Large intestine (tissue), 3 donors: ENCODE measurements at regions not wholly inside any gene's neighbourhood (a gene's known extent, or its start where the extent isn't known, plus 50 kb on each side); places are given as distances from the start of the nearest gene placed in this dataset.

Source experiments
- DNase-seq, 2 donors: peaks; one replicate each; pipeline versions ENCODE4 v3.0.0 to v3.0.0-alpha.2; 2013
- H3K27ac ChIP-seq: one replicate; pipeline ENCODE4 v1.5.1; 2013; ENCODE audit warnings: low read length
- H3K27me3 ChIP-seq: 2 replicates; pipeline ENCODE4 v1.6.1; 2013; ENCODE audit warnings: low read length; ENCODE audit not compliant: control insufficient read depth, insufficient read depth
- H3K36me3 ChIP-seq: 2 replicates; pipeline ENCODE4 v1.6.1; 2013; ENCODE audit warnings: low read length; ENCODE audit not compliant: control insufficient read depth, insufficient read depth
- H3K4me1 ChIP-seq: one replicate; pipeline ENCODE4 v1.6.1; 2013; ENCODE audit warnings: low read length; ENCODE audit not compliant: control insufficient read depth, insufficient read depth
- H3K4me3 ChIP-seq: one replicate; pipeline ENCODE4 v1.5.1; 2013; ENCODE audit warnings: low read length
- H3K9me3 ChIP-seq: one replicate; pipeline ENCODE4 v1.6.1; 2013; ENCODE audit warnings: mild to moderate bottlenecking, low read depth, low read length, moderate library complexity; ENCODE audit not compliant: control insufficient read depth
- WGBS: methylation state at CpG from one replicate; pipeline ENCODE4 v1.1.5; 2013; ENCODE audit warnings: low lambda C conversion rate; ENCODE audit not compliant: insufficient coverage; 5-methylcytosine and 5-hydroxymethylcytosine counted together

- Histone ChIP-seq H3K27me3 (no peaks in the 10 kb centered on the region), H3K27ac (no peak overlapping the region), H3K4me1 (no peaks in the 10 kb centered on the region), H3K36me3 (no peaks in the 10 kb centered on the region), H3K9me3 (no peaks in the 10 kb centered on the region), H3K4me3 (no peak overlapping the region)
- no peak for DNase-seq
- WGBS = 29% methylated on average over 1 of the region's 4 CpGs
Observed at GRCh38 chr2:4725618-4726017, 966.6 kb upstream of the SOX11 start.

- H3K27me3 ChIP-seq = no peaks in the 10 kb centered on the region
- no peak overlapping the region for H3K4me3 ChIP-seq
- H3K27ac ChIP-seq = no peak overlapping the region
- WGBS = 100% methylated on average over 1 of the region's 2 CpGs
- H3K4me1 ChIP-seq = no peaks in the 10 kb centered on the region
- no peak for DNase-seq
- H3K9me3 ChIP-seq = peaks cover 3% of the 10 kb centered on the region
- H3K36me3 ChIP-seq = no peaks in the 10 kb centered on the region
Observed at GRCh38 chr2:4732560-4732959, 959.6 kb upstream of the SOX11 start.

- Histone ChIP-seq H3K4me3 (no peak overlapping the region), H3K9me3 (no peaks in the 10 kb centered on the region), H3K27ac (no peak overlapping the region), H3K36me3 (no peaks in the 10 kb centered on the region), H3K4me1 (no peaks in the 10 kb centered on the region), H3K27me3 (no peaks in the 10 kb centered on the region)
- WGBS = 86% methylated on average over 2 of the region's 12 CpGs
- peak in 1 of 2 donors; percentile 4 for DNase-seq
Observed at GRCh38 chr2:4745056-4745991, 946.9 kb upstream of the SOX11 start.

- DNase-seq = no peak
- Histone ChIP-seq H3K4me1 (no peaks in the 10 kb centered on the region), H3K27me3 (no peaks in the 10 kb centered on the region), H3K27ac (no peak overlapping the region), H3K4me3 (no peak overlapping the region), H3K36me3 (no peaks in the 10 kb centered on the region), H3K9me3 (no peaks in the 10 kb centered on the region)
- WGBS = no CpG with 5 or more reads among the region's 4 CpGs
Observed at GRCh38 chr2:4753721-4754120, 938.5 kb upstream of the SOX11 start.

GRCh38 chr2:4762951-4763376 lies 929.2 kb upstream of the SOX11 start:
- Histone ChIP-seq H3K4me3 (no peak overlapping the region), H3K4me1 (no peaks in the 10 kb centered on the region), H3K36me3 (no peaks in the 10 kb centered on the region), H3K27me3 (no peaks in the 10 kb centered on the region), H3K27ac (no peak overlapping the region), H3K9me3 (no peaks in the 10 kb centered on the region)
- DNase-seq = peak; percentile 4 to 5
- no CpG with 5 or more reads among the region's 4 CpGs for WGBS

- no peak overlapping the region for H3K4me3 ChIP-seq
- H3K4me1 ChIP-seq = no peaks in the 10 kb centered on the region
- no peak for DNase-seq
- no peaks in the 10 kb centered on the region for H3K27me3 ChIP-seq
- H3K9me3 ChIP-seq = no peaks in the 10 kb centered on the region
- no peak overlapping the region for H3K27ac ChIP-seq
- WGBS = 100% methylated on average over 1 of the region's 16 CpGs
- H3K36me3 ChIP-seq = no peaks in the 10 kb centered on the region
Observed at GRCh38 chr2:4765787-4766530, 926.2 kb upstream of the SOX11 start.

GRCh38 chr2:4775668-4776067 lies 916.5 kb upstream of the SOX11 start:
- no peaks in the 10 kb centered on the region for H3K4me1 ChIP-seq
- H3K27ac ChIP-seq = no peak overlapping the region
- 100% methylated on average over 1 of the region's 2 CpGs for WGBS
- no peak overlapping the region for H3K4me3 ChIP-seq
- no peaks in the 10 kb centered on the region for H3K27me3 ChIP-seq
- DNase-seq = no peak
- H3K36me3 ChIP-seq = no peaks in the 10 kb centered on the region
- peaks cover 4% of the 10 kb centered on the region for H3K9me3 ChIP-seq

GRCh38 chr2:4780679-4781078 lies 911.5 kb upstream of the SOX11 start:
- Histone ChIP-seq H3K4me1 (no peaks in the 10 kb centered on the region), H3K4me3 (no peak overlapping the region), H3K36me3 (no peaks in the 10 kb centered on the region), H3K9me3 (peaks cover 4% of the 10 kb centered on the region), H3K27ac (no peak overlapping the region), H3K27me3 (no peaks in the 10 kb centered on the region)
- DNase-seq = no peak
- 67% methylated on average over 2 of the region's 3 CpGs for WGBS

GRCh38 chr2:4782647-4783046 lies 909.5 kb upstream of the SOX11 start:
- H3K36me3 ChIP-seq = no peaks in the 10 kb centered on the region
- peaks cover 4% of the 10 kb centered on the region for H3K9me3 ChIP-seq
- H3K27me3 ChIP-seq = no peaks in the 10 kb centered on the region
- no peak overlapping the region for H3K4me3 ChIP-seq
- DNase-seq = no peak
- H3K4me1 ChIP-seq = no peaks in the 10 kb centered on the region
- no peak overlapping the region for H3K27ac ChIP-seq
- WGBS = no CpG with 5 or more reads among the region's 1 CpG

GRCh38 chr2:4791488-4791887 lies 900.7 kb upstream of the SOX11 start:
- no peak overlapping the region for H3K27ac ChIP-seq
- WGBS = no CpG with 5 or more reads among the region's 3 CpGs

More at GRCh38 chr2:4791488-4791887, 900.7 kb upstream of the SOX11 start:
- H3K4me3 ChIP-seq = no peak overlapping the region
- H3K36me3 ChIP-seq = no peaks in the 10 kb centered on the region
- no peaks in the 10 kb centered on the region for H3K9me3 ChIP-seq
- DNase-seq = peak in 1 of 2 donors; percentile 1
- H3K27me3 ChIP-seq = no peaks in the 10 kb centered on the region
- no peaks in the 10 kb centered on the region for H3K4me1 ChIP-seq
